Hematopoietic multipotent progenitor cell treated with erythropoietin and hydrocortisone succinate and interleukin-3 and kit ligand, for 8 days (in vitro differentiated cells): ENCODE measurements at regions not wholly inside any gene's neighbourhood (a gene's known extent, or its start where the extent isn't known, plus 50 kb on each side); places are given as distances from the start of the nearest gene placed in this dataset.
A peak's percentile ranks its signal among the peaks of the same experiment; 100 is the strongest.

Experiments
- DNase-seq: peaks from one replicate; pipeline ENCODE4 v3.0.0-alpha.2; 2015

DNA sequence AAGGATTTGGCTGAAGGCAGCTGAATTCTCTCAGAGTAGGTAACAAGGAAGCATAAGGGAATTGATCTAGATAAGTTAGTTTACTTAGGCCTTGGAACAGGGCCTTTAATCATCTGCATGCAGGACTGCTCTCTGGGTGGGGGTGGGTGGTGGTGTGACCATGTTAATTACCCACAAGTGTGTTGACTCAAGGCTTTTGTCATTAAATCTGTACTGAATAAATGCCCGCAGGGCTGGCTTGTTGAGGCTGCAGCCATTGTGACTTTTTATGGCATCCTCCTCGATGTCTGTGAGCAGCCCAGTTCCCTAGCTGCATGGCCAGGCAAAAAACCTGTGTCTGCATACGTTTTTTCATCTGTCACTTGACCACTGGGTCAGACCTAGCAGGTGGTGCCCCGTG lies 63.5 kb upstream of the ASCC3 start:
- DNase-seq: no peak

- no peak for DNase-seq
These were observed 65.0 kb upstream of the ASCC3 start for GRCh38 chr6:100946021-100946540.

DNA sequence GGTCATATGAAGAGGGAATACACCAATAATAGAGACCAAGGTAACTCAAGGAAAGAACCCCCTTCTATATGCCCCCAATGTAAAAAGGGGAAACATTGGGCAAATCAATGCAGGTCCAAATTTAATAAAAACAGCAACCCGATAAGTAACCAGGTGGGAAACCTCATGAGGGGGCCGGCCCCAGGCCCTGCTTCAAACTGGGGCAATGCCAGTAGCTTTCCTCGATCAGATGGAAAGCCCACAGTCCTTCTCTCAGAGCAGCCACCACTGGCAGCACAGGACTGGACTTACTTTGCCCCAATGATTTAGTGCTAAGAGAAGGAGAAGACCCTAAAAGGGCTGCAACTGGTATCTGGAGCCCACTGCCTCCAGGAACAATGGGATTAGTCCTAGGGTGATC lies 65.6 kb upstream of the ASCC3 start:
- no peak for DNase-seq

GRCh38 chr6:100948381-100949133 lies 67.4 kb upstream of the ASCC3 start:
- peak; percentile 9 for DNase-seq

DNA sequence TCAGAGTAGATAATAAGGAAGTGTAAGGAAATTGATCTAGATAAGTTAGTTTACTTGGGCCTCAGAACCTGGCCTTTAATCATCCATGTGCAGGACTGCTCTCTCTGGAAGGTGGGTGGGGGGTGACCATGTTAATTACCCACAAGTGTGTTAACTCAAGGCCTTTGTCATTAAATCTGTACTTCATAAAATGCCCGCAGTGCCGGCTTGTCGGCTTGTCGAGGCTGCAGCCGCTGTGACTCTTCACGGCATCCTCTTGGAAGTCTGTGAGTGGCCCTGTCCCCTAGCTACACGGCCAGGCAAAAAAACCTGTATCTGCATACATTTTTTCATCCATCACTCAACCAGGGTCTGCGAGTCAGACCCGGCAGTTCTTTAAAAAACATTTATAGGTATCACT lies 70.9 kb upstream of the ASCC3 start:
- DNase-seq: no peak

DNA sequence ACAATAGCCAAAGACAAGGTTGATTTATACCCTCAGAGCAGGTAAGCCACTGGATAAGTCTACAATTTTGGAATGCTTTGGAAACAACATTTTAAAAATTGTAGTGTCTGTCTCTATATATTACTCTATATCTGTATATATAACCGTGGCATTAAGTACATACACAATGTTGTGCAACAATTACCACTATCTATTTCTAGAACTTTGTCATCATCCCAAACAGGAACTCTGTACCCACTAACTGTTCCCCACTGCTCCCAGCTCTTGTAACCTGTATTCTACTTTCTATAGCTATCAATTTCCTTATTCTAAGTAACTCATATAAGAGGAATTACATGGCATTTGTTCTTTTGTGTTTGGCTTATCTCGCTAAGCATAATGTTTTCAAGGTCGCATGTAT lies 78.2 kb upstream of the ASCC3 start:
- no peak for DNase-seq

DNA sequence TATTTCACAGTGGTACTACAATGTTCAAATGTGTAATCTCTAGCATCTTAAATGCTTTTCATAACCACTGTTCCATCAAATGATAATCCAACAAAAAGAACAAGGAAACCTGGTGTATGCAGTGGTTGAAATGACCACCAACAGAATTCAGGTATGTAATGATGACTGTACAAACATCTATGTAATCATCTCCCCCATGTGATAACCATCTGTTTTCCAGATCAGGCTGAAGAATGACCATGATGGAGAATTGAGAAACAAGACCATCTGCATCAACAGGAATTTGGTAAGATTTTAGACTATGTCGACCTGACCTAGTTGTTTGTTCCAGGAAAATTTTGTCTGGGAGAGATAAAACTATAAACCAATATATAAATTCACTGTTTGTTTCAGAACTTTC lies 81.3 kb upstream of the ASCC3 start:
- no peak for DNase-seq

GRCh38 chr6:100965067-100965466 lies 83.9 kb upstream of the ASCC3 start:
- DNase-seq: no peak

- no peak for DNase-seq
These were observed 87.8 kb upstream of the ASCC3 start for GRCh38 chr6:100968949-100969348.

DNA sequence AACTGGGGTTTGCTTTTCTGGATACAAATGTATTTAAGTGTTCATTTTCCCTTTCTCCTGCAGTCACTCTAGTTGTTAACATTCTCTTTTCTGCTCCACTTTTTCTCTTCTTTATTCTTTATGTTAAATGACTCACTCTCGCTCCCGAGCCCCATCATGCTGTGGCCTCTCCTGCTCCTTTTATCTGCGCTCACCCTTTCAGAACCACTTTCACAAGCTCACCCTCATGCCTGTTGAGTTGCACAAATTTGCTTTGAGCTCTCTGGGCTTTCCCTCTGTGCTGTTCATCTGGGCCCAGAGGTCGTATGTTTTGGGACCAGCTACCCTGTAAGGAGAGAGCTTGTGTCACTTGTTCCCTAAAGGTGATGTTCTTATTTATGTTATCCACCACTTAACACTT lies 98.1 kb upstream of the ASCC3 start:
- no peak for DNase-seq

DNA sequence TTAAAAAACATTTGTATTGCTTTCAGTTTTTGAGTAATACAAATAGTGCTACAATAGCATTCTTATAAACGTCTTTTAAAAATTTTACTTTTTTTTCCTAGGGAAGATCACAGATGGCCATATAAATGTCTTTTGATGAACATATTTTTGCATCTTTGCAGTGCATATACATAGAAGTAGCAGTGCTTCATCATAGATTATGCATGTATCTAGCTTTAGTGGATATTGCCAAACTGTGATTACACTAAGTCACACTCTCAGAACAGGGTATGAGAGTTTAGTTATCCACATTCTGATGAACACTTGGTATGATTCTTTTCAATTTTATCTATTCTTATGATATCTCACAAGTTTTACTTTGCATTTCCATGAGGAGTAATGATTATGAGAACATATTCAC lies 99.8 kb upstream of the ASCC3 start:
- DNase-seq: no peak

DNA sequence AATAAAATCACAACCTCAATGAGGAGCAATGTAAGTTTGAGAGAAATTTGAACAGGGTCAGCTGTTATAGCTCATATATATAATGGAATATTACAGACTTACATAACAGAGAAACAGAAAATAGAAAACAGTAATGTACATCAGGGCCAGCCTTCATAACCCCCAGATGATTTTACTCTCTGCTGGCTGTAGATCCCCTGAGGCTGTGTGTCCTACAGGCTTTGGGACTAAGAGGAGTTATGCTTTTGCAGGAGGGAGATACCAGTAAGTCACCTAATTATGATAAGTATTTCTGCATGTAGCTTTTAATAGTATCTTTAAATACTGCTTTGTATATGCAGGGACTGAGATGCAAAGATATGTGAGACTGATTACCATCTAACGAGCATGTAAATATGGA lies 105.8 kb upstream of the ASCC3 start:
- no peak for DNase-seq

DNA sequence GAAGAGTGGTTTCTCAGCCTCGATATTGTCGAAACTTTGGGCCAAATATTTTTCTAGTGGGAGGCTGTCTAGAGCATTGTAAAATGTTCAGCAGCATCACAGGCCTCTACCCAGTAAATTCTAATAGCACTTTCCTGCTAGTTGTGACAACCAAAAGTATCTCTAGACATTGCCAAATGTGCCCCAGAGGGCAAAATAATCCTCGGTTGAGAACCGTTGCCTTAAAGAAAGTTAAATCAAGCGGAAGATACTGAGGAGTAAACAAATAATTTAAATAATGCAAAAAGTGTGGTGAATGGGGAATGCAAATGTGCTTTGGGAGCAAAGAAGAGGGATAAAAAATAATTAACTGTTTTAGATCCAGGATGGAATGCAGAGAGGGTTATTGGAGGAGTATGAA lies 106.4 kb upstream of the ASCC3 start:
- no peak for DNase-seq

GRCh38 chr6:100988391-100988984 lies 107.4 kb upstream of the ASCC3 start:
- no peak for DNase-seq

GRCh38 chr6:100990070-100990469 lies 108.9 kb upstream of the ASCC3 start:
- DNase-seq: no peak

DNA sequence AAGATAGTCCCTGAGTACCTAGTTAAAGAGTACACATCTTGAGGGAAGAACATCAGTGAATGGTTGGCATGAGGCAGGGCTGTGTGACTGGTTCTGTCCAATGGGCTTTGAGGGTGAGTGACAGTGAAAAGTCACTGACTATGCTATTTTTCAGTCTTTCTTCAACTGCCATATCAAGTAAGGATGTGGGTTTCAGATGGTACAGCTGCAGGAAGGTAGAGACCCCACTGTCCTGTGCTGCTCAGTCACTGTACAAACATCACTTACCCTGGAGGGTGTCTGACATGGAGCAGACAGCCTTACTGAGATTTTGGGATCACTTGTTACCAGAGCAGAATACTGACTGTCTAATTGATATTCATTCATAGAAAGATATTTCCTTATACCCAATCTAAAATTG lies 115.3 kb upstream of the ASCC3 start:
- no peak for DNase-seq

DNA sequence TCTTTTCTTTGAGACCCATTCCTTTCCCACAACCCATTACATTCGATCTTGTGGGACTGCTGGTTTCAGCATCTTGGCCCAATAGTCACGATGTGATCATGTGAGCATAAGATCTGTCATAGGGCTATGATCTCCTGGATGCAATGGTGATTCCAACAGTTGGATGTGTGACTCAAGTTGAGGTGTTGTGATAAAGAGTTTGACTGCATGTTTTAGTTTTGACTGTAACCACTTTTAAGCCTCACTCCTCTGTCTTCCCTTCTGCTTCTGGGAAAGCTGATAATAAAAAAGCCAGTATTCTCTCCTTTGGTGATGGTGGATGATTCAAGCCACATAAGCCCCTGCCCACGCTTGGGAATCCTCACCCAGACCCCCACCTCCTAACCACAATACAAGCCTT lies 117.0 kb upstream of the ASCC3 start:
- no peak for DNase-seq

GRCh38 chr6:100999034-100999597 lies 118.0 kb upstream of the ASCC3 start:
- no peak for DNase-seq

DNA sequence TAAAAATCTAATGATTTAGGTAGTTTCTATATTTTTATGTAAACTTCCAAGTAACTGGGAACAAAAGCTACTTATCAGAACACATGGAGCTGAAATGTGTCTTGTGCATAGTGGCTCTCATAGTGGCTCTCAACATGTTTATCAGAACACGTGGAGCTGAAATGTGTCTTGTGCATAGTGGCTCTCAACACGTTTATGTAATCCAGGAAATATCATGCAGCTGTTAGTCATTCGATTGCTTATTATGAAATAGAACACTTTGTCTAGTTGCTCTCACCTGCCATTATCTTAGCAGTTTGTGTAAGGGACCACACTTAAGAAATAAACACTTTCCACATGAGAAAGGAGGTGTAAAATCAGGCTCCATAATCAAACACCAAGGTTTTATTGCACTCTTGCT lies 119.2 kb upstream of the ASCC3 start:
- no peak for DNase-seq

DNA sequence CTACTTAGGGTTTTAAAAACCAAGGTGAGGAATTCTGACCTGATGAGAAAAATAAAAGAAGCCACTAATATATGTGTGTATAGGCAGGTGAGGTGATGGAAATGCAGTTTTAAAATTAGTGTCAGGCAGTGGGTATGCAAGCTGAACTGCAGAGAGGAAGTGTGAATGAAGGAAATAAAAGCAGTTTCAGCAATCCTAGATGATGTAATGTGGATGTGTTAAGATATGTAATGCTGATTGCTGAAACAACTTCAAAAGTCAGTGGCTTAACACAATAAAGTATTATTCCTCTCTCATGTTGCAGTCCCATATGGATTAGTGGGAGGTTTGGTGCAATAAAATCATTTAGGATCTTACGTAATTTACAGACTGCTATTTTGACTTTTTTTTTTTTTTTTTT lies 119.9 kb upstream of the ASCC3 start:
- DNase-seq: no peak

GRCh38 chr6:101001607-101002006 lies 120.5 kb upstream of the ASCC3 start:
- DNase-seq: no peak

DNA sequence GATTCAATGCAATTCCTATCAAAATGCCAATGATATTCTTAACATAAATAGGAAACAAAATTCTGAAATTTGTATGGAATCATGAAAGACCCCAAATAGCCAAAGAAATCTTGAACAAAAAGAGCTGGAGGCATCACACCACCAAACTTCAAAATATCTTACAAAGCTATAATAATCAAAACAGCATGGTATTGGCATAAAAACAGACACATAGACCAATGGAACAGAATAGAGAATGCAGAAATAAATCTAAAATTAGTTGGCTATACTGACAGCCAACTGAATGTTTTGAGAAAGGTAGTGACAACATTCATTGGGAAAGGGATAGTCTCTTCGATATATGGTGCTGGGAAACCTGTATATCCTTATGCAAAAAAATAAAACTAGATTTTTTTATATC lies 121.9 kb upstream of the ASCC3 start:
- no peak for DNase-seq

DNA sequence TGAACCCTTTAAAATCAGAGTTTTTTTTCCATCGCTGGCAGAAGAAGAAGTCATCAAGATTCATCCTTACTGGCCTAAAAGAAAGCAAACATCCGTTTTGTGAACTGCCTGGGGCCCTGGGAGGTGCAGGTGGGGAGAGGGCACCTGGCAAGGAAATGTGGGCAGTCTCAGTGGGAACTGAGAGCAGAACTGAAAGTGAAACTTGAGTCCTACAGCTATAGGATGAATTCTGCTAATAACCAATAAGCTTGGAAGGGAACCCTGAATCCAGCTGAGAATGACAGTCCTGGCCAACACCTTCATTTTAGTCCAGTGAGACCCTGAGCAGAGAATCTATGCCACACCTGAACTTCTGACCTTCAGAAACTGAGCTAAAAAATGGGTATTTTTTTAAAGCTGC lies 130.1 kb upstream of the ASCC3 start:
- no peak for DNase-seq

DNA sequence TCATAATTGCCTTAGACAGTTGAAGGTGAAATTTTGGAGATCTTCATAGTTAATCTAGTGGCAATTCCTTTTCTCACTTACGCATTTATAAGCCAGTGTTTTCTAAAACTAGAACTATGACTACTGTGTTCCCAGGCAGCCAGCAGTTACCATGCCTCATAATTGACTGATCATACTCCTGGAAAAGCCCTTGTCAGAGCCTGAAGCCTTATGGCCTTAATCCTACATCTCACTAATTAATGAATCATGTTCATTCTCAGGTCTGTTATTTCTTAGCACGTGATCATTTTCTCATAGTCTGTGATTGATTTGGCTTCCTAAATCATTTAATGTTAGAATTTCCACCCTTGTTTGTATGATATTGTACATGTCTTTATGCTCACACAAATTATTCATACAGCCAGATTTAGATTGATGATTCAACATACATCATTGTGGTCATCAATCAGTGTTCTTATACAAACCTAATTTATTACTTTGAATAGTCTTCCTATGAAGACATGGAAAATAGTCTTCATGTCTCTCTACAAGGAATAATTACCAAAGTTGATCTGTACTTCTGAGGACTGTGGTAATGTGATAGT lies 132.6 kb upstream of the ASCC3 start:
- no peak for DNase-seq
